Neural cell (in vitro differentiated cells): ENCODE measurements at regions not wholly inside any gene's neighbourhood (a gene's known extent, or its start where the extent isn't known, plus 50 kb on each side); places are given as distances from the start of the nearest gene placed in this dataset.

Experiments used
- CTCF ChIP-seq: fragments of 450-650 bp; IDR thresholded peaks from 2 replicates; pipeline ENCODE4 v1.5.1; 2014; ENCODE audit warnings: antibody characterized with exemption, mild to moderate bottlenecking, moderate library complexity; ENCODE audit not compliant: poor library complexity, severe bottlenecking
- EP300 ChIP-seq: fragments of 450-650 bp; conservative IDR thresholded peaks from 2 replicates; pipeline ENCODE4 v1.6.1; 2014; ENCODE audit warnings: antibody characterized with exemption, mild to moderate bottlenecking, moderate library complexity; ENCODE audit not compliant: poor library complexity, severe bottlenecking
- EZH2 ChIP-seq: fragments of 200-600, 300-800 bp; shearing (Covaris generic), sonication (generic); IDR thresholded peaks from 2 replicates; pipeline ENCODE4 v1.6.1; 2014; ENCODE audit warnings: antibody characterized with exemption, low read length, borderline replicate concordance, mild to moderate bottlenecking; ENCODE audit not compliant: insufficient read depth, poor library complexity, severe bottlenecking
- MXI1 ChIP-seq: fragments of 450-650 bp; conservative IDR thresholded peaks from 2 replicates; pipeline ENCODE4 v1.6.1; 2014; ENCODE audit warnings: antibody characterized with exemption, mild to moderate bottlenecking; ENCODE audit not compliant: poor library complexity, severe bottlenecking
- RAD21 ChIP-seq: fragments of 450-650 bp; conservative IDR thresholded peaks from 2 replicates; pipeline ENCODE4 v1.6.1; 2014; ENCODE audit warnings: antibody characterized with exemption, mild to moderate bottlenecking, moderate library complexity
- REST ChIP-seq: IDR thresholded peaks from 2 replicates; pipeline ENCODE4 v1.6.1; 2012; ENCODE audit warnings: borderline replicate concordance

GRCh38 chr2:144102386-144102785 is 417.5 kb downstream of the ZEB2 start:
- no peak for TF ChIP-seq CTCF
- no peak for TF ChIP-seq EZH2
- no peak for TF ChIP-seq REST
- TF ChIP-seq EP300: peak; percentile 91
- TF ChIP-seq RAD21: no peak
- no peak for TF ChIP-seq MXI1
